HG03095 (cell line): ENCODE measurements at regions not wholly inside any gene's neighbourhood (a gene's known extent, or its start where the extent isn't known, plus 50 kb on each side); places are given as distances from the start of the nearest gene placed in this dataset.
A peak's percentile ranks its signal among the peaks of the same experiment; 100 is the strongest.
"Not testable (repeated sequence)": the region's sequence is repeated elsewhere in the genome, so short reads cannot be mapped to it uniquely, and the experiment has no call there.

Experiments
- ATAC-seq: cut with Tn5 transposase; IDR thresholded peaks from one replicate; pipeline ENCODE4 v1.9.1; 2021; ENCODE audit warnings: moderate library complexity; ENCODE audit not compliant: unreplicated experiment

DNA sequence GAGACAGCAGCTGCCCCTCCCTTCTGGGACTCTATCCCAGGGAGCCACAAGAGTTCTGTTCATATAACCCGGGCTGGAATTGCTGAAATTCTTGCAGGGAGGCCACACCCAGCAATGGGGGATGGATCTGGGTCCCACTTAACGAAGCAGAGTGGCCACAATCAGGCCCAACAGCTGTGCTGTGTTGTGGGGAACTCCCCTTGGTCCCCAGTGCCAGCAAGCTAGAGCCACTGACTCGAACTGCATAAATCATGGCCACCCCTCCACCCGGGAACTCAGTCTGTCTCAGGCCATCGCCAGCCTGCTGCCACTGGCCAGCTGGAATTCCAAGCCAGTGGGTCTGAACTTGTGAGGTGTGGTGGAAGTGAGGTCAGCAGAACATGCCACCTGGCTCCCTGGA, 111.1 kb downstream of the KLF8 start:
- ATAC-seq = no peak

DNA sequence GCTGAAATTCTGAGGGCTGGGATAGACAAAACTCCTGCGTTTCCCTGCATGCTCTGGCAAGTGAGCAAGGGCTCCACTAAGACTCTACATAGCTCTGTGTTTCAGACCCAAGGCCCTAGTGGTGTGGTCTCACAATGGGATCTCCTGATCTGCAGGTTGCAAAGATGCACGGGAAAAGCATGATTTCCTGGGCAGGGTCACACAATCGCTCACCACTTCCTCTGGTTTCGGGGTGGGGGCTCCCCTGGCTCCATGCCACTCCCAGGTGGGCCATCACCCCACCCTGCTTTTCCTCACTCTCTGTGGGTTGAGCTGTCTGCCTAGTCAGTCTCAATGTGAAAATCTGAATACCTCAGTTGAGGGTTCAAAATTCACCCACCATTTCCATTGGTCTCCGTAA, 111.5 kb downstream of the KLF8 start:
- no peak for ATAC-seq

DNA sequence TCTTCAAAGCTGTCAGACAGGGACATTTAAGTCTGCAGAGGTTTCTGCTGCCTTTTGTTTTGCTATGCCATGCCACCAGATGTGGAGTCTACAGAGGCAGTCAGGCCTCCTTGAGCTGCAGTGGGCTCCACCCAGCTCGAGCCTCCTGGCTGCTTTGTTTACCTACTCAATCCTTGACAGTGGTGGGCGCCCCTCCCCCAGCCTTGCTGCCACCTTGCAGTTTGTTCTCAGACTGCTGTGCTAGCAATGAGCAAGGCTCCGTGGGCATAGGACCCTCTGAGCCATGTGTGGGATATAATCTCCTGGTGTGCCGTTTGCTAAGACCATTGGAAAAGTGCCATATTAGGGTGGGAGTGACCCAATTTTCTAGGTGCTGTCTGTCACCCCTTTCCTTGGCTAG, 126.0 kb downstream of the KLF8 start:
- not testable (repeated sequence) for ATAC-seq

DNA sequence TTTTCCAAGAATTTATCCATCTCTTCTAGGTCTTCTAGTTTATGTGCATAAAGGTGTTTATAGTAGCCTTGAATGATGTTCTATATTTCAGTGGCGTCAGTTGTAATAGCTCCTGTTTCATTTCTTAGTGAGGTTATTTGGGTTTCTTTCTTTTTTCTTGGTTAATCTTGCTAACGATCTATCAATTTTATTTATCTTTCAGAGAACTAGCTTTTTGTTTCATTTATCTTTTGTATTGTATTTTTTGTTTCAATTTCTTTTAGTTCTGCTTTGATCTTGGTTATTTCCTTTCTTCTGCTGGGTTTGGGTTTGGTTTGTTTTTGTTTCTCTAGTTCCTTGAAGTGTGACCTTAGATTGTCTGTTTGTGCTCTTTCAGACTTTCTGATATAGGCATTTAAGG, 133.0 kb downstream of the KLF8 start:
- not testable (repeated sequence) for ATAC-seq

DNA sequence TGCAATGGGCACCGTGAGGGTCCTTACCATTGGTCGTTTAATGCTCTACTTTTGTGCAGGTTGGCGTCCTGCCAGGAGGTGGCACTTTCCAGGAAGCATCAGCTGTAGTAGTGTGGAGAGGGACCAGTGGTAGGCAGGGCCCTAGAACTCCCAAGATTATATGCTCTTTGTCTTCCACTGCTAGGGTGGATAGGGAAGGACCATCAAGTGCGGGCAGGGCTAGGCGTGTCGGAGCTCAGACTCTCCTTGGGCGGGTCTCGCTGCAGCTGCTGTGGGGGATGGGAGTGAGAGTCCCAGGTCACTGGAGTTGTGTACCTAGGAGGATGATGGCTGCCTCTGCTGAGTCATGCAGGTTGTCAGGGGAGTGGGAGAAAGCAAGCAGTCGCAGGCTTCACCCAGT, 134.7 kb downstream of the KLF8 start:
- ATAC-seq = no peak

DNA sequence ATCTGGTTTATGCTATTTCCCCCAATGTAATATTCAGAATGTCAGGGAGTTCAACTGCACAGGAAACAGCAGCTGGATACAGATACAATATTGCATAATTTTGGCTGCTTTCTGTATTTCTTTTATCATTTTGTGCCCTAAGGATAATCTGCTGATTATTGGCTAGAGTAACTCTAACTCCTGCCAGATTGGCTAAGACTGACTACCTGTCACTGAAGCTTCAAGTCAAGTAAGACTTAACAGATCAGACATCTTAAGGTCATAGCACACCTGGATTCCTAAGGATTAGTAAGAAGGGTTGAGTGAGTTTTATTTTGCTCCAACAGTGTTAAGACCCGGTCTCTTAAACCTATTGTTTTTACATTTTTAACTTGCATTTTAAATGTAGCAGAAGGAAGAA, 136.8 kb downstream of the KLF8 start:
- ATAC-seq = no peak

DNA sequence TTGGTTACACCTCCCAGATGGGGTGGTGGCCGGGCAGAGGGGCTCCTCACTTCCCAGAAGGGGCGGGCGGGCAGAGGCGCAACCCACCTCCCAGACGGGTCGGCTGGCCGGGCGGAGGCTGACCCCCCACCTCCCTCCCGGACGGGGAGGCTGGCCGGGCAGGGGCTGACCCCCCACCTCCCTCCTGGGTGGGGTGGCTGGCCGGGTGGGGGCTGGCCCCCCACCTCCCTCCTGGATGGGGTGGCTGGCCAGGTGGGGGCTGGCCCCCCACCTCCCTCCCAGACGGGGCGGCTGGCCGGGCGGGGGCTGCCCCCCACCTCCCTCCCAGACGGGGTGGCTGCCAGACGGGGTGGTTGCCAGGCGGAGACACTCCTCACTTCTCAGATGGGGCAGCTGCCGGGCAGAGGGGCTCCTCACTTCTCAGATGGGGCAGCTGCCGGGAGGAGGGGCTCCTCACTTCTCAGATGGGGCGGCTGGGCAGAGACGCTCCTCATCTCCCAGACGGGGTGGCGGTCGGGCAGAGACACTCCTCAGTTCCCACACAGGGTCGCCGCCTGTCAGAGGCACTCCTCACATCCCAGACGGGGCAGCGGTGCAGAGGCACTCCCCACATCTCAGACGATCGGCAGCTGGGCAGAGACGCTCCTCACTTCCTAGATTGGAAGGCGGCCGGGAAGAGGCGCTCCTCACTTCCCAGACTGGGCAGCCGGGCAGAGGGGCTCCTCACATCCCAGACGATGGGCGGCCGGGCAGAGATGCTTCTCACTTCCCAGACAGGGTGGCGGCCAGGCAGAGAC, 148.0 kb downstream of the KLF8 start:
- ATAC-seq = not testable (repeated sequence)

DNA sequence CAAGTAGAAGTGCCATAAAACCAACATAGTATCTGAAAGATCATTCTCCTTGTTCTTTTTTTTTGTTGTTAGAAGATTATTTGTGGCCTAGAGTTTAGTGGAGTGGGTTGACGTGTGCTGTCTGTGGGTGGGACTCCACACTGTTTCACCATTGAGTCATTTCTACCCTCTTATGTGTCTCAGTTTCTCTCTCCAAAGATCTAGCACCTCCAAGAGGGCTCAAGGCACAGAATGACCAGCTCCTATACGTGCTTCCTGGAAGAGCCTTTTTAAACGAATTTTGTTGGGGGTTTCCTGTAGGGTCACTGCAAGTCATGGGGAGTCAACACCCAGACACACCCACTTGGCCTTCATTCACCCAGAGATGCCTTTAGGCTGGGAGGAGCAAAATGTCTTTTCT, 150.1 kb downstream of the KLF8 start:
- peak; percentile 55 for ATAC-seq

DNA sequence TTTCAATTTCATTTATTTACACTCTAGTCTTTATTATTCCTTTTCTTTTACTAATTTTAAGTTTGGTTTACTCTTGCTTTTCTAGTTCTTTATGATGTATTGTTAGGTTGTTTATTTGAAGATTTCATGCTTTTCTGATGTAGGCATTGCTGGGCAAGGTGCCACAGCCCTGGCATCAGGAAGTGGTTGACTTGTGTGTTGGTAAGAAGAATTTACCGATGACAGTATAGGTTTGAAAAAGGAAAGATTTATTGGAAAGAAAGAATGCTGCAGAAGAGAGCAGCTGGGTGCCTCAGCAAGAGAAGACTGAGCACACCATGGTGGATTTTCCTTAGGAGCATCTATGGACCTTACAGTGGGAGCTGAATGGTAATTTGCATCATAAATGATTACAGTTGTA, 153.2 kb downstream of the KLF8 start:
- ATAC-seq = no peak

DNA sequence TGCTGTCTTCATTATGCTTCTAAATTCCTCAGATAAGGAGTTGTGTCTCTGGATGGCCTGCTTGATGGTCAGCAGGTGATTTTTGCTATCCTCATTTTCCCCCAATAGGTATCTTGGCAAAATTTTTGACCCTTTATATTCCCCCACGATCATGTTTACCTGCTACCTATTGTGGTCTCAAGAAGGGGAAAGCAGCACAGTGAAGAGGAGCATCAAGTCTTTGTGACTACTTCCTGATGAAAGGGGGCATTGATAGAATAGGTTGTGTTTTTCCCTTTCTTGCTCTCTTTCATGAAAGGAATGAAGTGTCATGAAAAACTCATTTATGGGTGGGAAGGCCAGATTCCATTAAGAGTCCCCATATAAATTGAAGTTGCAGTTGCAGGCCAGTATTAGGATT, 153.8 kb downstream of the KLF8 start:
- no peak for ATAC-seq

DNA sequence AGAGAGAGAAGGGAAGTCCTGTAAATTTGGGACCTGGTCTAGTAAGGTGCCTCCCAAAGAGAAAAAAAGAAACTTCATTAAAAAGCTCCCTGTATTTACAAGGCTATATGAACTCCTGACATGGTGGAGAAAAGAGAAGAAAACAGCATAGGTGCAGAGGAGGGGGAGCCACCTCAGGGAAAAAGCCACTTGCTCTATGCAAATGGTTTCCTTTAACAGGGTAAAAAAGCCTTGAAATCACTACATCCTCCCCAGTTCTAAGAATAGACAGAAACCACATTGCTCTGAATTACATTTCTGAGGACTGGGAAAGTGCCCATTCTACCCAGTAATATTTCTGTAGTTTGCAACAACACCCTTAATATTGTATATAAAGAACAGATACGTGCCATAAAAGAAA, 165.5 kb downstream of the KLF8 start:
- ATAC-seq = no peak

DNA sequence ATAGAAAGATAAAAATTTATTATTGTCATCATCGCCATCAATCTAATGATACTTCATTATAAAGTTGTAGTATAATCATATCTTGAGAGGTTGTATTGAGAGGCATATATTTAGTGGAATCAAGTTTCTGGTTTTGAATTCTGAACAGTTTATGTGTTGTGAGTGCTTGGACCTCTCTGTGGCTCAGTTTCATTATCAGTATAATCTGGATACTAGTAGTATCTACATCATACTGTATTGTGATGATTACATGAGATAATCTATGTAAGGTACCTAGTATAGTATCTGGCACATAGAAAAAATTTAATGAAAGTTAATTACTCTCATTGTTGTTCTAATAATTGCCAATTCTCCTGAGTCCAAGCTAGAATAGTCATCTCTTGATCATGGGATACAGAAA, 161.2 kb upstream of the UBQLN2 start:
- ATAC-seq = no peak

DNA sequence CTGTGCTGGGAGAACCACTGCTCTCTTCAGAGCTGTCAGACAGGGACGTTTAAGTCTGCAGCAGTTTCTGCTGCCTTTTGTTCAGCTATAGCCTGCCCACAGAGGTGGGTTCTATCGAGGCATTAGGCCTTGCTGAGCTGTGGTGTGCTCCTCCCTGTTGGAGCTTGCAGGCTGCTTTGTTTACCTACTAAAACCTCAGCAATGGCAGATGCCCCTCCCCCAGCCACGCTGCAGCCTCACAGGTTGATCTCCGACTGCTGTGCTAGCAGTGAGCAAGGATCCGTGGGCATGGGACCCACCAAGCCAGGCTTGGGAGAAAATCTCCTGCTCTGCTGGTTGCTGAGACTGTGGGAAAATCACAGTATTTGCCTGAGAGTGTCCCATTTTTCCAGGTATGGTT, 133.8 kb upstream of the UBQLN2 start:
- ATAC-seq = no peak

DNA sequence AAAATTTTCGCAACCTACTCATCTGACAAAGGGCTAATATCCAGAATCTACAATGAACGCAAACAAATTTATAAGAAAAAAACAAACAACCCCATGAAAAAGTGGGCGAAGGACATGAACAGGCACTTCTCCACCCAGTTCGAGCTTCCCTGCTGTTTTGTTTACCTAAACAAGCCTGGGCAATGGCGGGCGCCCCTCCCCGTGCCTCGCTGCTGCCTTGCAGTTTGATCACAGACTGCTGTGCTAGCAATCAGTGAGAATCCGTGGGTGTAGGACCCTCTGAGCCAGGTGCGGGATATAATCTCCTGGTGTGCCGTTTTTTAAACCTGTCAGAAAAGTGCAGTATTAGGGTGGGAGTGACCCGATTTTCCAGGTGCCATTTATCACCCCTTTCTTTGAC, 111.4 kb upstream of the UBQLN2 start:
- not testable (repeated sequence) for ATAC-seq

DNA sequence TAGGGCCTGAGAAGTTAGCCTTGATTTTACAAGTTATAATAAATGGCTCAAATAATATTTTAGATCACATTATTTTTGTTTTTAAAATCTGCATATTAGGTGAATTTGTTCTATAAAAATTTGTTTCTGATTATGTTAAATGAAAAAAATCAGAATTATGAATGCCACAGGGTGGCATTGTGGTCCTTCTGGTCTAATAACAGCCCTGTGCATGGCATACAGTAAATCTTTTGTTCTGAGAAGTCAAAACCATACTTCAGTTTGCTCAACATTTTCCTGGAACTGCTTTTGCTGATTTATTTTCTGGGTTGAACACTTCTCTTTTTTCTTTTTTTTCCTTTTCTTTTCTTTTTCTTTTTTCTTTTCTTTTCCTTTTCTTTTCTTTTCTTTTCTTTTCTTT, 101.0 kb upstream of the UBQLN2 start:
- no peak for ATAC-seq

DNA sequence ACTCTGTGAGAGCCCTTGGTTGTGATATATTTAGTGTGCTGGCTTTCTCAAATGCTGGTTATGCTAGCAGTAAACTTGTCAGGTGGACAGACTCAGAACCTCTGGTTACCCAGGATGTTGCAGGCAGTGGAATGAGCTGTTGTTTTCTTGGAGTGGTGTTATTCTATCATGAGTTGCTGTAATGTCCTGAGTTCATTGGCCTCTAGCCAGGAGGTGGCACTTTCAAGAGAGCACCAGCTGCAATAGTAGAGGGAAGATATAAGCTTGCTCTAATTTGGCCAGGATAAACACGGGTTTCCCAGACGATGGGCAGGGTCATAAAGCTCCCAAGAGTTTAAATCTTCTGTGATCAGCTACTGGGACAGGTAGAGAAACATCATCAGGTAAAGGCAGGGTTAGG, 95.0 kb upstream of the UBQLN2 start:
- no peak for ATAC-seq

DNA sequence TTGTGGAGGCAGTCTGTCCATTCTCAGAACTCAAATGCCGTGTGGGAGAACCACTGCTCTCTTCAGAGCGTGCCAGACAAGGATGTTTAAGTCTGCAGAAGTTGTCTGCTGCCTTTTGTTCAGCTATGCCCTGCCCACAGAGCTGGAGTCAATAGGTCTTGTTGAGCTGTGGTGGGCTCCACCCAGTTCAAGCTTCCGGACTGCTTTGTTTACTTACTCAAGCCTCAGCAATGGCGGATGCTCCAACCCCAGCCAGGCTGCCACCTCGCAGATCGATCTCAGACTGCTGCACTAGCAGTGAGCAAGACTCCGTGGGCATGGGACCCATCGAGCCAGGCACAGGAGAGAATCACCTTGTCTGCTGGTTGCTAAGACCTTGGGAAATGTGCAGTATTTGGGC, 68.5 kb upstream of the UBQLN2 start:
- not testable (repeated sequence) for ATAC-seq

DNA sequence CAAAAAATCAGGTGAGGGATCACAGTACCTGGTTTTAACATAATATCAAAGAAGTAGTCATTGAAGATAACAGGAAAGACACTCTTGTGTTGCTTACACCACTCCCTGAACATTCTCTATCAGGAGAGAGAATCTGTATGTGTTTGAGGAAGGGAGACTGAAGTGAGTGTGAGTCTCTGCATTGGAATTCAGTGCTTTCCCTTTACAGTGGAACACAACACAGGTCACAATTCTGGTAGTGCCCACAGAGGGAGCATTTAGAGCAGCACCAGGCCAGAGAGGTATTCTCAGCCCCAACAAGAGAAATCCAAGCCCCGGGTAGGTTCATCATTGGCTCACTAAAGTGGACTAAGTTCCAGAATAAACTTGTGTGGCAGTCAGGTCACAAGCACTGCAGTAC, 64.7 kb upstream of the UBQLN2 start:
- ATAC-seq = no peak

DNA sequence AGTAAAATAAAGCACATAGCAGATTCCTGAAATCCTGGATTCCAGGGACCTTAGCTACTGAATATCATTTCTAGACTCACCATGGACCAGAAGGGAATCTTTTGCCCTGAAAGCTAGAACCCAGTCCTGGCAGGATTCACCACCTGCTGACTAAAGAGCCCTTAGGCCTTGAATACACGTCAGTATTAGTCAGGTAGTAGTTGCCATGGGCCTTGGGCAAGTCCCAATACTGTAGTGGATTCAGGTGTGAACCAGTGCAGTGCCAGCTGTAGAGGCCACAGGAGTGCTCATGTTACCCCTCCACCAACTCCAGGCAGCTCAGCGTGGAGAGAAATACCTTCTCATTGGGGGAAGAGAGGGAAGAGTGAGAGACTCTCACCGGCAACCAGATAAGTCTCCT, 64.1 kb upstream of the UBQLN2 start:
- ATAC-seq = no peak

DNA sequence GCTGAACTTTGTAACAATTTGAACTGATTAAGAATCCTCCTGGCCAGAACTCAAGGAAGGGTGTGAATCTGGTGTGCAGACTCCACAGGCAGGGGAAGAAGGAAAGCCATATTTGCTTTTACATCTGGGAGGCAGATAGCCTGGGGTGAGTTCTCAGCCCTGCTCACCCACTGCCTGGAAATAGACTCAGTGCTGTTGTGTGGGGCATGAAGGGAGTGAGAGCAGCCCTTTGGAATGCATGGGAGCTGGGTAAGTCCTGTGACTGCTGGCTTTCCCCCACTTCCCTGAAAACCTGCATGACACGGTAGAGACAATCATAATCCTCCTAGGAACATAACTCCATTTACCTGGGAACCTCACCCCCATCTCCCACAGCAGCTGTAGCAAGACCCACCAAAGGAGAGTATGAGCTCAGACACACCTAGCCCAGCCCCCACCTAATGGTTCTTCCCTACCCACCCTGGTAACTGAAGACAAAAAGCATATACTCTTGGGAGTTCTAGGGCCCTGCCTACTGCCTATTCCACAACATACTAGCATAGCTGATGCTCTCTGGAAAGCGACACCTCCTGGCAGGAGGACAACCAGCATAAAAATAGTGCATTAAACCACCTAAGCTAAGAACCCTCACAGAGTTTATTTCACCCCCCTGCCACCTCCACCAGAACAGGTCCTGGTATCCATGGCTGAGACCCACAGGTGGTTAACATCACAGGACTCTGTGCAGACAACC, 59.3 kb upstream of the UBQLN2 start:
- ATAC-seq = no peak

DNA sequence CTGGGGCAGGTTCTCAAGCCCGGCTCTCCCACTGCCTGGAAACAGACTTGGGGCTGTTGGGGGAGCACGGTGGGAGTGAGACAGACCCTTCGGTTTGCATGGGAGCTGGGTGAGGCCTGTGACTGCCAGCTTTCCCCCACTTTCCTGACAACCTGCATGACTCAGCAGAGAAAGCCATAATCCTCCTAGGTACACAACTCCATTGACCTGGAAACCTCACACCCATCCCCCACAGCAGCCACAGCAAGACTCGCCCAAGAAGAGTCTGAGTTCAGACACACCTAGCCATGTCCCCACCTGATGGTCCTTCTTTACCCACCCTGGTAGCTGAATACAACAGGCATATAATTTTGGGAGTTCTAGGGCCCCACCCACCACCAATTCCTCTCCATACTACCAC, 57.6 kb upstream of the UBQLN2 start:
- no peak for ATAC-seq
